B cell (primary cell): ENCODE measurements at regions not wholly inside any gene's neighbourhood (a gene's known extent, or its start where the extent isn't known, plus 50 kb on each side); places are given as distances from the start of the nearest gene placed in this dataset.

Experiments
- ATAC-seq: fragments of 200-7000 bp; cut with Tn5 transposase; one replicate; pipeline ENCODE4 v1.10.0; 2021; ENCODE audit warnings: low read depth, mild to moderate bottlenecking, moderate number of reproducible peaks, moderate library complexity
- CTCF ChIA-PET: fragments of 350-600 bp; sonication (Branson Sonifier 250); formaldehyde crosslinking; loops from one replicate; lab custom pipeline; 2021; ENCODE audit warnings: antibody characterized with exemption, inconsistent platforms; lab: Charles Lee
- POLR2A ChIA-PET: fragments of 350-600 bp; sonication (Branson Sonifier 250); formaldehyde crosslinking; loops from one replicate; lab custom pipeline; 2021; ENCODE audit warnings: antibody characterized with exemption; lab: Charles Lee
- DNase-seq: peaks from one replicate; pipeline ENCODE4 v3.0.0; 2013
- H2AFZ ChIP-seq: 2 replicates; pipeline ENCODE4 v1.6.1; 2012; ENCODE audit warnings: mild to moderate bottlenecking, low read depth, low read length; ENCODE audit not compliant: insufficient read depth, poor library complexity, severe bottlenecking
- H3K27ac ChIP-seq, 2 donors: 1 replicate in 1 of 2; 2 replicates in 1 of 2; pipeline ENCODE4 v1.5.1; 2012 to 2013; ENCODE audit warnings: low read length in 2 of 2, mild to moderate bottlenecking in 2 of 2, moderate library complexity in 1 of 2
- H3K27me3 ChIP-seq, 4 experiments: fragments of 200-600 bp in 1 of 4; sonication (generic) in 1 of 4; replicated peaks in 1 of 4; 1 replicate in 2 of 4; 2 replicates in 2 of 4; pipeline versions ENCODE4 v1.6.1 to v1.7.0; 2013 to 2016; ENCODE audit warnings: low read length in 3 of 4, mild to moderate bottlenecking in 2 of 4, mixed read lengths in 1 of 4, moderate library complexity in 1 of 4; ENCODE audit not compliant: insufficient read depth in 4 of 4, control insufficient read depth in 3 of 4; ENCODE audit errors: control extremely low read depth in 1 of 4
- H3K36me3 ChIP-seq, 2 experiments: replicated peaks in 1 of 2; 1 replicate in 1 of 2; 2 replicates in 1 of 2; pipeline versions ENCODE4 v1.6.1 to v1.7.1; 2013; ENCODE audit warnings: low read length in 1 of 2; ENCODE audit not compliant: insufficient read depth in 2 of 2, control insufficient read depth in 1 of 2; ENCODE audit errors: control extremely low read depth in 1 of 2, extremely low read depth in 1 of 2
- H3K4me1 ChIP-seq, 2 donors: fragments of 200-600 bp in 1 of 2; sonication (generic) in 1 of 2; 1 replicate in 1 of 2; 2 replicates in 1 of 2; pipeline versions ENCODE4 v1.5.1 to v1.6.1; 2013 to 2017; ENCODE audit warnings: low read length in 2 of 2; ENCODE audit not compliant: control insufficient read depth in 2 of 2, insufficient read depth in 2 of 2
- H3K4me2 ChIP-seq: replicated peaks from 2 replicates; pipeline ENCODE3; 2012; ENCODE audit warnings: mild to moderate bottlenecking, low read depth, low read length; ENCODE audit not compliant: poor library complexity, severe bottlenecking
- H3K4me3 ChIP-seq, 5 experiments: fragments of 200-600 bp in 1 of 5; sonication (generic) in 1 of 5; 1 replicate in 3 of 5; 2 replicates in 2 of 5; pipeline versions ENCODE4 v1.5.1 to v1.7.0; 2011 to 2016; ENCODE audit warnings: low read length in 4 of 5, mild to moderate bottlenecking in 4 of 5, low read depth in 2 of 5, control low read depth in 1 of 5, moderate library complexity in 1 of 5; ENCODE audit not compliant: insufficient read depth in 1 of 5; ENCODE audit errors: control extremely low read depth in 1 of 5, extremely low read depth in 1 of 5
- H3K79me2 ChIP-seq: fragments of 200-600 bp; sonication (generic); one replicate; pipeline ENCODE4 v1.6.0; 2016; ENCODE audit warnings: low read length; ENCODE audit not compliant: control insufficient read depth, insufficient read depth
- H3K9ac ChIP-seq: fragments of 200-600 bp; sonication (generic); 2 replicates; pipeline ENCODE4 v1.6.1; 2017; ENCODE audit warnings: mild to moderate bottlenecking, low read length, moderate library complexity
- H3K9me3 ChIP-seq, 3 donors: one replicate each; pipeline versions ENCODE4 v1.6.1 to v1.7.1; 2013; ENCODE audit warnings: low read length in 2 of 3; ENCODE audit not compliant: control insufficient read depth in 2 of 3, insufficient read depth in 1 of 3; ENCODE audit errors: control extremely low read depth in 1 of 3
- H4K20me1 ChIP-seq: 2 replicates; pipeline ENCODE4 v1.6.0; 2012; ENCODE audit warnings: mild to moderate bottlenecking, low read length; ENCODE audit not compliant: insufficient read depth, control insufficient read depth, poor library complexity, severe bottlenecking
- H3K27ac Mint-ChIP-seq: one replicate; pipeline ENCODE4 v1.8.0; 2021; ENCODE audit warnings: mixed read lengths
- H3K27me3 Mint-ChIP-seq: one replicate; pipeline ENCODE4 v1.8.0; 2021; ENCODE audit warnings: mixed read lengths
- H3K4me1 Mint-ChIP-seq: one replicate; pipeline ENCODE4 v1.8.0; 2021; ENCODE audit warnings: mixed read lengths
- H3K4me3 Mint-ChIP-seq: one replicate; pipeline ENCODE4 v1.8.0; 2021; ENCODE audit warnings: mixed read lengths
- H3K9me3 Mint-ChIP-seq: one replicate; pipeline ENCODE4 v1.8.0; 2022; ENCODE audit warnings: mixed read lengths; ENCODE audit not compliant: insufficient read depth
- EZH2 ChIP-seq: IDR thresholded peaks from 2 replicates; pipeline ENCODE4 v1.6.1; 2012; ENCODE audit warnings: borderline replicate concordance, low read depth, mild to moderate bottlenecking, moderate library complexity, low read length; ENCODE audit not compliant: insufficient read depth, poor library complexity, severe bottlenecking
- WGBS: methylation state at CpG from one replicate; pipeline ENCODE4 v1.1.5; 2013; ENCODE audit warnings: missing lambda C conversion rate; ENCODE audit not compliant: insufficient coverage; 5-methylcytosine and 5-hydroxymethylcytosine counted together
- intact Hi-C: fragments of 100-400 bp; cut with micrococcal nuclease; formaldehyde crosslinking; loops from one replicate; pipeline ENCODE4 v1.10.0; 2022
- TF ChIP-seq, protein P1 (sequence below): fragments of 200-600 bp; IDR thresholded peaks from one replicate; pipeline ENCODE4 v1.8.0; 2022; ENCODE audit warnings: antibody characterized with exemption, mild to moderate bottlenecking

DNA sequence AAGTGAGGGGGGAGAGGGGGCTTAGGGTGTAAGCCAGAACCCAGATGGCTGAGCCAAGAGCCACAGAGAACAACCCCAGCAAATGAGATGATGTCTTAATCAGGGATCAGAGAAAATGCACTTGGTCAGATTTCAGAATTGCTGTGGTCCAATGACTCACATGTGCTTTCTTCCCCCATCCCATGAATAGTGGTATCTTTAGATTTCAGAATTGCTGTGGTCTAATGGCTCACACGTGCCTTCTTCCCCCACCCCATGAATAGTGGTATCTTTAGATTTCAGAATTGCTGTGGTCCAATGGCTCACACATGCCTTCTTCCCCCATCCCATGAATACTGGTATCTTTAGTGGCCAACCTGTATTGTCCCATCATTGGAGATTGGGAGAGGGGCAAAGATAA lies 59.9 kb downstream of the IRX2 start:
- intact Hi-C loops, result no loop called here
- no peaks in the 10 kb centered on the region for H3K79me2 ChIP-seq
- Mint-ChIP-seq H3K27me3 (no peaks in the 10 kb centered on the region), H3K4me3 (no peak overlapping the region), H3K4me1 (no peaks in the 10 kb centered on the region), H3K27ac (no peak overlapping the region), H3K9me3 (peaks cover 3% of the 10 kb centered on the region)
- H4K20me1 ChIP-seq, result no peaks in the 10 kb centered on the region
- ATAC-seq (no peak), DNase-seq (no peak)
- CTCF ChIA-PET, result no interaction called here
- H2AFZ ChIP-seq, result no peak overlapping the region
- H3K9me3 ChIP-seq, result peaks cover 0 to 31% (median 0%) of the 10 kb centered on the region in 3 donors
- WGBS, result no CpG with 5 or more reads among the region's 1 CpG
- H3K27me3 ChIP-seq, result no peaks in the 10 kb centered on the region
- POLR2A ChIA-PET, result no interaction called here
- no peak overlapping the region for H3K4me3 ChIP-seq
- no peak overlapping the region for H3K9ac ChIP-seq
- H3K27ac ChIP-seq, result no peak overlapping the region
- no peaks in the 10 kb centered on the region for H3K36me3 ChIP-seq
- H3K4me2 ChIP-seq, result no peak overlapping the region
- no peaks in the 10 kb centered on the region for H3K4me1 ChIP-seq
- TF ChIP-seq, protein P1, sequence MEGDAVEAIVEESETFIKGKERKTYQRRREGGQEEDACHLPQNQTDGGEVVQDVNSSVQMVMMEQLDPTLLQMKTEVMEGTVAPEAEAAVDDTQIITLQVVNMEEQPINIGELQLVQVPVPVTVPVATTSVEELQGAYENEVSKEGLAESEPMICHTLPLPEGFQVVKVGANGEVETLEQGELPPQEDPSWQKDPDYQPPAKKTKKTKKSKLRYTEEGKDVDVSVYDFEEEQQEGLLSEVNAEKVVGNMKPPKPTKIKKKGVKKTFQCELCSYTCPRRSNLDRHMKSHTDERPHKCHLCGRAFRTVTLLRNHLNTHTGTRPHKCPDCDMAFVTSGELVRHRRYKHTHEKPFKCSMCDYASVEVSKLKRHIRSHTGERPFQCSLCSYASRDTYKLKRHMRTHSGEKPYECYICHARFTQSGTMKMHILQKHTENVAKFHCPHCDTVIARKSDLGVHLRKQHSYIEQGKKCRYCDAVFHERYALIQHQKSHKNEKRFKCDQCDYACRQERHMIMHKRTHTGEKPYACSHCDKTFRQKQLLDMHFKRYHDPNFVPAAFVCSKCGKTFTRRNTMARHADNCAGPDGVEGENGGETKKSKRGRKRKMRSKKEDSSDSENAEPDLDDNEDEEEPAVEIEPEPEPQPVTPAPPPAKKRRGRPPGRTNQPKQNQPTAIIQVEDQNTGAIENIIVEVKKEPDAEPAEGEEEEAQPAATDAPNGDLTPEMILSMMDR, result no peak
- no peak for TF ChIP-seq EZH2

DNA sequence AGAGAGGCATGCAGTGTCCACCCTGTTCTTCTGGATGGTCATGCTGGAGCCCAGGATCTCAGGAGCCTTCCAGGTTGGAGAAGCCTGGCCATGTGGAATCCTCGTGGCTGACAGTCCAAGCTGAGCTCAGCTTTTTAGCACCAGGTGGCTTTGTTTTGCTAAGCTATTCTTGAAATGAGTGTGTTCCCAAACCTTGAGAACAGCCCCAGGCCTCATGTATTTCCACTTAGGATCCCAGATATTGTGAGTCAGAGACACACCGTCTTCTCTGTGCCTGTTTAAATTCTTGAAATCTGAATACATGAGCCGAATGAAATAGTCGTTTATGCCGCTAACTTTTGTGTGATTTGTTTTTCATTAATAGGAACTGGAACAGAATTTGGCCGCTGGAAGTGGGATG lies 61.2 kb downstream of the IRX2 start:
- no peak for ATAC-seq
- Histone ChIP-seq H3K79me2 (no peaks in the 10 kb centered on the region), H3K9ac (no peak overlapping the region), H3K4me1 (no peaks in the 10 kb centered on the region), H4K20me1 (no peaks in the 10 kb centered on the region), H3K4me3 (no peak overlapping the region), H3K27me3 (no peaks in the 10 kb centered on the region), H2AFZ (no peak overlapping the region), H3K4me2 (no peak overlapping the region), H3K9me3 (peaks cover 0 to 28% (median 0%) of the 10 kb centered on the region in 3 donors), H3K27ac (no peak overlapping the region), H3K36me3 (no peaks in the 10 kb centered on the region)
- peaks cover 3% of the 10 kb centered on the region for H3K9me3 Mint-ChIP-seq
- intact Hi-C loops, result no loop called here
- WGBS, result 63% methylated on average over 1 of the region's 6 CpGs
- no peak for DNase-seq
- H3K4me1 Mint-ChIP-seq, result no peaks in the 10 kb centered on the region
- no peak for TF ChIP-seq EZH2
- TF ChIP-seq, protein P1, result no peak
- ChIA-PET CTCF (no interaction called here), POLR2A (no interaction called here)
- no peak overlapping the region for H3K27ac Mint-ChIP-seq
- no peaks in the 10 kb centered on the region for H3K27me3 Mint-ChIP-seq
- no peak overlapping the region for H3K4me3 Mint-ChIP-seq
